ENCODE measurements at regions not wholly inside any gene's neighbourhood (a gene's known extent, or its start where the extent isn't known, plus 50 kb on each side); places are given as distances from the start of the nearest gene placed in this dataset.

DNA sequence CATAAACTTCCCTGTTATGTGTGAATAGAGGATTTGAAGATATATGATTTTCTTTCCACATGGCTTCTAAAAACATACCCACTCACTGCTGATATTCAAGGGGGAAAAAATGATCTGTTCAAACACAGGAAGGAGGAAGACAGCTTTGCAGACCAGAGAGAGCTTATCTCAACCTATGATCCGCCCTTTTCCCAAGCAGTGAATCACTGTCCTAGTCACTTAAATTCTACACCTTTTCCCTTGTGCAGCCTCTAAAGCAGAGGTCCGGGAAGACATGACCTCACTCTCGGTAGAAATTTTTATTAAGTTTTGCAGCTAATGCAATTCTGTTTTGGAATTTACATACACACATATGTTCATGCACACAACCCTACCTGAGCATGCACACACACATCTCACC, 197.2 kb downstream of the DIRAS2 start:
- intact Hi-C loops (cut with DNase I; ENCODE audit: low total_unique reads): no loop called here
- in situ Hi-C loops (cut with MboI; ENCODE audit: low pct_ligation_motif_present in 1 of 4, low pct_unique_long_range_greater_than_20kb in 1 of 4, low sequenced_read_pairs in 3 of 4): no loop called here
- H3K27ac ChIP-seq: no peak overlapping the region
- 68 to 78% methylated on average over 3 of the region's 3 CpGs for WGBS, 2 donors (ENCODE audit: low coverage in 1 of 2)
- H3K27me3 ChIP-seq: peaks cover 9% of the 10 kb centered on the region
- TF ChIP-seq POLR2A (IDR thresholded peaks at IDR 0.05) (no peak), POLR2AphosphoS5 (IDR thresholded peaks at IDR 0.05) (no peak), EP300 (IDR thresholded peaks at IDR 0.05; ENCODE audit: low read depth) (no peak)
- TF ChIP-seq, protein P1, sequence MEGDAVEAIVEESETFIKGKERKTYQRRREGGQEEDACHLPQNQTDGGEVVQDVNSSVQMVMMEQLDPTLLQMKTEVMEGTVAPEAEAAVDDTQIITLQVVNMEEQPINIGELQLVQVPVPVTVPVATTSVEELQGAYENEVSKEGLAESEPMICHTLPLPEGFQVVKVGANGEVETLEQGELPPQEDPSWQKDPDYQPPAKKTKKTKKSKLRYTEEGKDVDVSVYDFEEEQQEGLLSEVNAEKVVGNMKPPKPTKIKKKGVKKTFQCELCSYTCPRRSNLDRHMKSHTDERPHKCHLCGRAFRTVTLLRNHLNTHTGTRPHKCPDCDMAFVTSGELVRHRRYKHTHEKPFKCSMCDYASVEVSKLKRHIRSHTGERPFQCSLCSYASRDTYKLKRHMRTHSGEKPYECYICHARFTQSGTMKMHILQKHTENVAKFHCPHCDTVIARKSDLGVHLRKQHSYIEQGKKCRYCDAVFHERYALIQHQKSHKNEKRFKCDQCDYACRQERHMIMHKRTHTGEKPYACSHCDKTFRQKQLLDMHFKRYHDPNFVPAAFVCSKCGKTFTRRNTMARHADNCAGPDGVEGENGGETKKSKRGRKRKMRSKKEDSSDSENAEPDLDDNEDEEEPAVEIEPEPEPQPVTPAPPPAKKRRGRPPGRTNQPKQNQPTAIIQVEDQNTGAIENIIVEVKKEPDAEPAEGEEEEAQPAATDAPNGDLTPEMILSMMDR (IDR thresholded peaks at IDR 0.05): no peak
- DNase-seq: no peak
- no peaks in the 10 kb centered on the region for H3K9me3 ChIP-seq
- H3K4me3 ChIP-seq: no peak overlapping the region
- H3K36me3 ChIP-seq: no peaks in the 10 kb centered on the region
- H3K4me1 ChIP-seq: no peaks in the 10 kb centered on the region

DNA sequence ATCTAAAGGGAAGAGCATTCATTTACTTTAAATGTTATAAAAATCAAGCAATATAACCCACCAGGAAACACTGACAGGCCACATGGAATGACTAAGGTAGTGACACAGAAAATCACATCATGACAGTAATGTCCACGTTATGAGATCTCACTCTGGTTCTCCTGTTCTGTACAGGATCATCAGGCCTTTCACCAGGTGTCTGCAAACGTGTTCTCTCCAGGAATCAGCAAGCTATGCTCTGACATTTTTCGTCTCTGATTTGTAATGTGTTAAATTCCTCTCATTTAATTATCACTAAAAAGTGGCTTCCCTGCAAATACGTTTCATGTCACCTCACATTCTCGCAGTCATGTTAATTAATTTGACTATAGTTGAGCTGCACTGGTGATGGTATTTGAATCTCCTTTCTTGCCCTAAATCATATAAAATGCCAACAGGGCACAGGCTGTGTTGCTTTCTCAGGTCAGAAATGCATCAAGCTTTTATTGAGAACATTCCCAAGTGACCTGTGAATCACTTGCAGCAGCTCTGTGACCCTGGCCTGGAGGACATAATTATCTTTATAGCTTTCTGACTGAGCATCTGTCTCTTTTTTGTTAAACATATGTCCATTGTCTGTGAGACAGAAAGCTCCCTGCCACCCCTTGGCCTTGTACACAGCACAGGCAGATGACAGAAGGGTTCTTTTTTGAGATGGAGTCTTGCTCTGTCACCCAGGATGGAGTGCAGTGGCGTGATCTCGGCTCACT, 196.2 kb downstream of the DIRAS2 start:
- DNase-seq: no peak

DNA sequence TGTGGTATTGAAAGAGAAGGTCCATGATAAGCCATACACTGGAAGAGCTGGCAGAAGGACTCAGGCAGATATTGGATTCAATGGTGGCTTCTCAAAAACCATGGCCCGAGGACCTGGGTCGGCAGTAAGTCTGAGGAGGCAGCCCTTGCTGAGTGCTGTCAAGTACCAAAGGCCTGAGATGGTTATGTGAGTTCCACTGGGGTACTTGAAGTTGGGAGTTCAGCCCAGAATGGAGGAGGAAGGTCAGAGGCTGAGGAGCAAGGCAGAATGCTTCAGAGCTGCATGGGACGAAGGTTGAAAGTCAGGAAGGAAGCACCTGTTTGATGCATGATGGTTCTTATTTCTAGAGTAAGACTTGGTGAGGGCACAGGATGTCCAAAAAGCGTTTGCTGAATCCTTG, 194.9 kb downstream of the DIRAS2 start:
- H3K27ac ChIP-seq: no peak overlapping the region
- in situ Hi-C loops (cut with MboI; ENCODE audit: low pct_ligation_motif_present in 1 of 4, low pct_unique_long_range_greater_than_20kb in 1 of 4, low sequenced_read_pairs in 3 of 4) (no loop called here), intact Hi-C loops (cut with DNase I; ENCODE audit: low total_unique reads) (no loop called here)
- no peak for DNase-seq
- no peaks in the 10 kb centered on the region for H3K9me3 ChIP-seq
- H3K27me3 ChIP-seq: peaks cover 4% of the 10 kb centered on the region
- no peak for TF ChIP-seq POLR2AphosphoS5 (IDR thresholded peaks at IDR 0.05)
- TF ChIP-seq EP300 (IDR thresholded peaks at IDR 0.05; ENCODE audit: low read depth): no peak
- TF ChIP-seq, protein P1 (IDR thresholded peaks at IDR 0.05): no peak
- TF ChIP-seq POLR2A (IDR thresholded peaks at IDR 0.05): no peak
- no peak overlapping the region for H3K4me3 ChIP-seq
- no peaks in the 10 kb centered on the region for H3K36me3 ChIP-seq
- H3K4me1 ChIP-seq: no peaks in the 10 kb centered on the region
- WGBS, 2 donors (ENCODE audit: low coverage in 1 of 2): 75 to 92% methylated on average over 2 to 4 of the region's 4 CpGs

More for the DNA sequence above, 196.2 kb downstream of the DIRAS2 start:
- H3K27me3 ChIP-seq: peaks cover 9% of the 10 kb centered on the region
- no peaks in the 10 kb centered on the region for H3K4me1 ChIP-seq
- H3K27ac ChIP-seq: no peak overlapping the region
- H3K4me3 ChIP-seq: no peak overlapping the region
- intact Hi-C loops (cut with DNase I; ENCODE audit: low total_unique reads) (no loop called here), in situ Hi-C loops (cut with MboI; ENCODE audit: low pct_ligation_motif_present in 1 of 4, low pct_unique_long_range_greater_than_20kb in 1 of 4, low sequenced_read_pairs in 3 of 4) (no loop called here)
- no peaks in the 10 kb centered on the region for H3K9me3 ChIP-seq
- TF ChIP-seq EP300 (IDR thresholded peaks at IDR 0.05; ENCODE audit: low read depth) (no peak), POLR2AphosphoS5 (IDR thresholded peaks at IDR 0.05) (no peak), POLR2A (IDR thresholded peaks at IDR 0.05) (no peak)
- TF ChIP-seq, protein P1 (IDR thresholded peaks at IDR 0.05): no peak
- H3K36me3 ChIP-seq: no peaks in the 10 kb centered on the region
- 76 to 80% methylated on average over 5 to 7 of the region's 7 CpGs for WGBS, 2 donors (ENCODE audit: low coverage in 1 of 2)

DNA sequence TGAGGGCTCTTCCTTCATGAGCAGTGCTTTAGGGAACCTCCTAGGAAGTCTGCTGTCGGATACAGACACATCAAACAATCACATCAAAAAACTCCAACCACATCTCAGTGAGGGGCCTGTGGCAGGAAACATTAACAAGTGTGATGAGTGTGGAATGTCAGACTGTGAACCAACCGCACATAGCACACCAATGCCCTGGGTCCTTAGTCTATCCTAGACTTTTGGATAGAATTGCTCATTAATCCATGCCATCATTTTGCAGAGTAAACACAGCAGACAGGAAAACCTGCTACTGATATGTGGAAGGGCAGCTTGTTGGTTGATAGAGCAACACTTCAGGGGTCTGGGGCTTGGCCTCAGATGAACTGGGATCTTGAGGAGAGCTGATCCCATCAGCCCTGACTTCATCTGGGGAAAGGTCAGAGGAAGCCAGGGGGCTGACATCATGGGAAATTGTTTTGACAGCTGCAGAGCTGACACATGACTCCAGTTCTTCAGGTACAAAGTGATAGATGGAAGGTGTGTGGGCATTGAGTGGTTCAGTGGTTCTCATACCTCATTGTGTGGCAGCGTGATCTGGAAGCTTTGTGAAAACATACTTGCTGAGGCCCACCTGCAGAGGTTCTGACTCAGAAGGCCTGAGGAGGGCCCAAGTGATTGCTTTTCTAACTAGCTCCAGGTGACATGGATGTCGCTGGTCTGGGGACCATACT, 193.3 kb downstream of the DIRAS2 start:
- H3K9me3 ChIP-seq: no peaks in the 10 kb centered on the region
- TF ChIP-seq POLR2AphosphoS5 (IDR thresholded peaks at IDR 0.05): no peak
- TF ChIP-seq, protein P1 (IDR thresholded peaks at IDR 0.05): no peak
- TF ChIP-seq POLR2A (IDR thresholded peaks at IDR 0.05): no peak
- TF ChIP-seq EP300 (IDR thresholded peaks at IDR 0.05; ENCODE audit: low read depth): no peak
- H3K36me3 ChIP-seq: no peaks in the 10 kb centered on the region
- DNase-seq: no peak
- in situ Hi-C loops (cut with MboI; ENCODE audit: low pct_ligation_motif_present in 1 of 4, low pct_unique_long_range_greater_than_20kb in 1 of 4, low sequenced_read_pairs in 3 of 4) (no loop called here), intact Hi-C loops (cut with DNase I; ENCODE audit: low total_unique reads) (no loop called here)
- H3K4me1 ChIP-seq: no peaks in the 10 kb centered on the region
- no peak overlapping the region for H3K27ac ChIP-seq
- no peaks in the 10 kb centered on the region for H3K27me3 ChIP-seq
- no peak overlapping the region for H3K4me3 ChIP-seq
- 75 to 86% methylated on average over 2 to 4 of the region's 4 CpGs for WGBS, 2 donors (ENCODE audit: low coverage in 1 of 2)
